Gastroesophageal sphincter (tissue), 3 donors: ENCODE measurements at regions not wholly inside any gene's neighbourhood (a gene's known extent, or its start where the extent isn't known, plus 50 kb on each side); places are given as distances from the start of the nearest gene placed in this dataset.

Experiments
- CTCF ChIP-seq, 4 experiments: fragments of 200-600 bp in 2 of 4; fragments of 450-650 bp in 2 of 4; sonication (generic) in 1 of 4; IDR thresholded peaks; one replicate each; pipeline ENCODE4 v1.5.1; 2017 to 2019; ENCODE audit warnings: antibody characterized with exemption in 4 of 4, mild to moderate bottlenecking in 2 of 4, moderate library complexity in 2 of 4
- EP300 ChIP-seq: sonication (generic); formaldehyde crosslinking; IDR thresholded peaks from one replicate; pipeline ENCODE4 v1.6.1; 2017; ENCODE audit warnings: antibody characterized with exemption, mild to moderate bottlenecking
- POLR2A ChIP-seq, 2 donors: fragments of 450-650 bp; IDR thresholded peaks; one replicate each; pipeline ENCODE4 v1.6.1; 2017; ENCODE audit warnings: antibody characterized with exemption in 2 of 2, mild to moderate bottlenecking in 2 of 2, moderate library complexity in 1 of 2

- TF ChIP-seq CTCF (IDR thresholded peaks at IDR 0.05) (no peak), POLR2A (IDR thresholded peaks at IDR 0.05) (no peak), EP300 (no peak)
Measured at GRCh38 chr9:85212209-85212608, 529.5 kb downstream of the AGTPBP1 start.
